ENCODE measurements at regions not wholly inside any gene's neighbourhood (a gene's known extent, or its start where the extent isn't known, plus 50 kb on each side); places are given as distances from the start of the nearest gene placed in this dataset.

GRCh38 chr5:3736466-3736865 lies 140.8 kb downstream of the IRX1 start:
- DNase-seq, result no peak

GRCh38 chr5:3736926-3737325 lies 141.3 kb downstream of the IRX1 start:
- no peak for DNase-seq

GRCh38 chr5:3738919-3739318 lies 143.3 kb downstream of the IRX1 start:
- no peak for DNase-seq

GRCh38 chr5:3740546-3741373 lies 145.1 kb downstream of the IRX1 start:
- no peak for DNase-seq

- no peak for DNase-seq
Measured at GRCh38 chr5:3741374-3741770, 145.7 kb downstream of the IRX1 start.

- DNase-seq, result no peak
Measured at GRCh38 chr5:3742750-3743149, 147.1 kb downstream of the IRX1 start.

GRCh38 chr5:3751846-3752245 lies 156.2 kb downstream of the IRX1 start:
- DNase-seq, result no peak

GRCh38 chr5:3778000-3778550 lies 182.4 kb downstream of the IRX1 start:
- no peak for DNase-seq

- DNase-seq, result no peak
Measured at GRCh38 chr5:3778945-3779344, 183.3 kb downstream of the IRX1 start.

- no peak for DNase-seq
Measured at GRCh38 chr5:3780278-3780677, 184.6 kb downstream of the IRX1 start.

- no peak for DNase-seq
Measured at GRCh38 chr5:3780907-3781306, 185.3 kb downstream of the IRX1 start.

GRCh38 chr5:3784854-3785253 lies 189.2 kb downstream of the IRX1 start:
- no peak for DNase-seq

GRCh38 chr5:3786165-3786564 lies 190.5 kb downstream of the IRX1 start:
- no peak for DNase-seq

- DNase-seq, result no peak
Measured at GRCh38 chr5:3786891-3787430, 191.3 kb downstream of the IRX1 start.

- peak; percentile 3 for DNase-seq
Measured at GRCh38 chr5:3787604-3788003, 192.0 kb downstream of the IRX1 start.

GRCh38 chr5:3789519-3790193 lies 194.0 kb downstream of the IRX1 start:
- no peak for DNase-seq

- DNase-seq, result no peak
Measured at GRCh38 chr5:3793162-3793561, 197.5 kb downstream of the IRX1 start.

GRCh38 chr5:3794611-3795010 lies 199.0 kb downstream of the IRX1 start:
- no peak for DNase-seq

- no peak for DNase-seq
Measured at GRCh38 chr5:3796736-3797135, 201.1 kb downstream of the IRX1 start.

GRCh38 chr5:3801967-3802366 lies 206.3 kb downstream of the IRX1 start:
- DNase-seq, result no peak

- no peak for DNase-seq
Measured at GRCh38 chr5:3809455-3809854, 213.8 kb downstream of the IRX1 start.

- DNase-seq, result no peak
Measured at GRCh38 chr5:3811116-3811515, 215.5 kb downstream of the IRX1 start.

GRCh38 chr5:3818624-3819023 lies 223.0 kb downstream of the IRX1 start:
- DNase-seq, result no peak
